CD4-positive, alpha-beta T cell (primary cell): ENCODE measurements at regions not wholly inside any gene's neighbourhood (a gene's known extent, or its start where the extent isn't known, plus 50 kb on each side); places are given as distances from the start of the nearest gene placed in this dataset.

ENCODE experiments used
- ATAC-seq: fragments of 200-7000 bp; cut with Tn5 transposase; one replicate; pipeline ENCODE4 v1.10.0; 2022; ENCODE audit warnings: mild to moderate bottlenecking; ENCODE audit not compliant: poor library complexity
- CTCF ChIA-PET: fragments of 350-600 bp; sonication (Branson Sonifier 250); formaldehyde crosslinking; loops from one replicate; lab custom pipeline; 2021; ENCODE audit warnings: antibody characterized with exemption, inconsistent platforms; lab: Charles Lee
- POLR2A ChIA-PET: fragments of 350-600 bp; sonication (Branson Sonifier 250); formaldehyde crosslinking; loops from one replicate; lab custom pipeline; 2021; ENCODE audit warnings: antibody characterized with exemption, inconsistent platforms; lab: Charles Lee
- DNase-seq, 14 experiments: peaks; one replicate each; pipeline ENCODE4 v3.0.0-alpha.2; 2013 to 2020; ENCODE audit warnings: mixed read lengths in 2 of 14
- H3K27ac ChIP-seq, 2 donors: one replicate each; pipeline versions ENCODE4 v1.5.1 to v1.7.0; 2013; ENCODE audit warnings: low read length in 2 of 2, low read depth in 1 of 2, mild to moderate bottlenecking in 1 of 2
- H3K27me3 ChIP-seq, 2 experiments: 1 replicate in 1 of 2; 2 replicates in 1 of 2; pipeline versions ENCODE4 v1.6.1 to v1.7.0; 2013; ENCODE audit warnings: low read length in 2 of 2, control low read depth in 1 of 2, mild to moderate bottlenecking in 1 of 2, moderate library complexity in 1 of 2; ENCODE audit not compliant: insufficient read depth in 2 of 2, control insufficient read depth in 1 of 2
- H3K36me3 ChIP-seq: one replicate; pipeline ENCODE4 v1.6.1; 2013; ENCODE audit warnings: low read length, control low read depth; ENCODE audit not compliant: insufficient read depth
- H3K4me1 ChIP-seq: one replicate; pipeline ENCODE4 v1.6.1; 2013; ENCODE audit warnings: low read length, control low read depth; ENCODE audit not compliant: insufficient read depth
- H3K4me3 ChIP-seq: one replicate; pipeline ENCODE4 v1.5.1; 2013; ENCODE audit warnings: mild to moderate bottlenecking, low read length, moderate library complexity
- H3K9me3 ChIP-seq, 2 experiments: 1 replicate in 1 of 2; 2 replicates in 1 of 2; pipeline versions ENCODE4 v1.6.1 to v1.7.0; 2013; ENCODE audit warnings: low read length in 2 of 2, mild to moderate bottlenecking in 2 of 2, control low read depth in 1 of 2, moderate library complexity in 1 of 2; ENCODE audit not compliant: control insufficient read depth in 1 of 2, insufficient read depth in 1 of 2
- H3K27ac Mint-ChIP-seq: one replicate; pipeline ENCODE4 v1.8.0; 2020; ENCODE audit warnings: mixed read lengths
- H3K27me3 Mint-ChIP-seq: one replicate; pipeline ENCODE4 v1.8.0; 2021; ENCODE audit warnings: mixed read lengths
- H3K36me3 Mint-ChIP-seq: one replicate; pipeline ENCODE4 v1.8.0; 2021; ENCODE audit warnings: low read depth, mixed read lengths
- H3K4me1 Mint-ChIP-seq: one replicate; pipeline ENCODE4 v1.8.0; 2021; ENCODE audit warnings: low read depth, mixed read lengths
- H3K4me3 Mint-ChIP-seq: one replicate; pipeline ENCODE4 v1.8.0; 2020; ENCODE audit warnings: mild to moderate bottlenecking, mixed read lengths
- H3K9me3 Mint-ChIP-seq: one replicate; pipeline ENCODE4 v1.8.0; 2020; ENCODE audit warnings: mixed read lengths
- intact Hi-C, 2 experiments: fragments of 100-400 bp; cut with DNase I in 1 of 2; cut with micrococcal nuclease in 1 of 2; formaldehyde crosslinking; loops; one replicate each; pipeline versions ENCODE4 v1.15.1 to v1.9.0; 2023 to 2025; cut with DNase I, micrococcal nuclease
- TF ChIP-seq, protein P1 (sequence below): fragments of 200-600 bp; IDR thresholded peaks from one replicate; pipeline ENCODE4 v1.8.0; 2022; ENCODE audit warnings: antibody characterized with exemption, mild to moderate bottlenecking

DNA sequence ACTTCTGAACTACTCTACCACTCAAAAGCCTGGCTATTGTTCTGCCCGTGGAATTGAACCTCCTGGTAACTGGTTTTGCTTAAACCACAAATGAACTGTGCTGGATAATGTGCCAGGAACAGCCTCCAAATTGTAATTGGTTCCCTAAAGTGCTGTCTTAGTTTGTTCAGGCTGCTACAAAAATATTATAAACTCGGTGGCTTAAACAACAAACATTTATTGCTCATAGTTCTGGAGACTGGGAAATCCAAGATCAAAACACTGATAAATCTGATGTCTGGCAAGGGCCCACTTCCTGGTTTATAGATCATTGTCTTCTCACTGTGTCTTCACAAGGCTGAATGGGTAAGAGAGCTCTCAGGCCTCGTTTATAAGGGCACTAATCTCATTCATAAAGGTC is 149.2 kb upstream of the NCKAP5 start:
- H3K4me1 Mint-ChIP-seq: no peaks in the 10 kb centered on the region
- no peak overlapping the region for H3K4me3 ChIP-seq
- H3K27me3 ChIP-seq: peaks cover 0 to 2% of the 10 kb centered on the region in 2 experiments
- H3K4me1 ChIP-seq: no peaks in the 10 kb centered on the region
- ChIA-PET POLR2A (no interaction called here), CTCF (no interaction called here)
- TF ChIP-seq, protein P1, sequence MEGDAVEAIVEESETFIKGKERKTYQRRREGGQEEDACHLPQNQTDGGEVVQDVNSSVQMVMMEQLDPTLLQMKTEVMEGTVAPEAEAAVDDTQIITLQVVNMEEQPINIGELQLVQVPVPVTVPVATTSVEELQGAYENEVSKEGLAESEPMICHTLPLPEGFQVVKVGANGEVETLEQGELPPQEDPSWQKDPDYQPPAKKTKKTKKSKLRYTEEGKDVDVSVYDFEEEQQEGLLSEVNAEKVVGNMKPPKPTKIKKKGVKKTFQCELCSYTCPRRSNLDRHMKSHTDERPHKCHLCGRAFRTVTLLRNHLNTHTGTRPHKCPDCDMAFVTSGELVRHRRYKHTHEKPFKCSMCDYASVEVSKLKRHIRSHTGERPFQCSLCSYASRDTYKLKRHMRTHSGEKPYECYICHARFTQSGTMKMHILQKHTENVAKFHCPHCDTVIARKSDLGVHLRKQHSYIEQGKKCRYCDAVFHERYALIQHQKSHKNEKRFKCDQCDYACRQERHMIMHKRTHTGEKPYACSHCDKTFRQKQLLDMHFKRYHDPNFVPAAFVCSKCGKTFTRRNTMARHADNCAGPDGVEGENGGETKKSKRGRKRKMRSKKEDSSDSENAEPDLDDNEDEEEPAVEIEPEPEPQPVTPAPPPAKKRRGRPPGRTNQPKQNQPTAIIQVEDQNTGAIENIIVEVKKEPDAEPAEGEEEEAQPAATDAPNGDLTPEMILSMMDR: no peak
- H3K27me3 Mint-ChIP-seq: peaks cover 8% of the 10 kb centered on the region
- no peak overlapping the region for H3K27ac ChIP-seq
- no peaks in the 10 kb centered on the region for H3K36me3 Mint-ChIP-seq
- DNase-seq (no peak), ATAC-seq (no peak)
- H3K36me3 ChIP-seq: no peaks in the 10 kb centered on the region
- H3K9me3 ChIP-seq: peaks cover 0 to 3% of the 10 kb centered on the region in 2 experiments
- no peak overlapping the region for H3K27ac Mint-ChIP-seq
- intact Hi-C loops: no loop called here
- no peak overlapping the region for H3K4me3 Mint-ChIP-seq
- H3K9me3 Mint-ChIP-seq: no peaks in the 10 kb centered on the region

DNA sequence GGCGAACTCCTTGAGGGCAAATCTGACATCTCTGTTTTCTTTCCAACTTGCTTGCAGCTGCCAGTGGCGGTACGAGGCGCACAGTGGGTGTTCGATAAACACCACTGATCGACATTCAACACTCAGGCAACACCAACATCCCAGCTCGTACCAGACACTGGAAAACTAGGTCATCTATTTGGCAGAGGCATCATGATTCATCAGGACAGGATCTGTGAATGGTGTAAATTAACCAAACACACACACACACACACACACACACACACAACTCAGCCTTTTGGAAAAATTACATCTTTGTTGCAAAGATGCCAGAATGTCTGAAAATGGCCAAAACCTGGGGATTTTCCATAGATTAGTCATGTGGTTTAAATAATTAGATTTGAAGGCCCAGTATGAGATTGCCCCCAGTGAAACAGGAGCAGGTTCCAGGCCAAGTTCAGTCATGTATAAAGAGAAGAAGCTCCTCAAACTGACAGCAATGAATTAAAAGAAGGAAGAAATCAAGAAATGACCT is 150.5 kb upstream of the NCKAP5 start:
- Mint-ChIP-seq H3K4me3 (no peak overlapping the region), H3K4me1 (no peaks in the 10 kb centered on the region), H3K9me3 (no peaks in the 10 kb centered on the region), H3K27me3 (peaks cover 8% of the 10 kb centered on the region), H3K27ac (no peak overlapping the region), H3K36me3 (no peaks in the 10 kb centered on the region)
- no peak for DNase-seq
- ATAC-seq: no peak
- H3K27me3 ChIP-seq: peaks cover 0 to 2% of the 10 kb centered on the region in 2 experiments
- H3K27ac ChIP-seq: no peak overlapping the region
- H3K4me3 ChIP-seq: no peak overlapping the region
- ChIA-PET POLR2A (no interaction called here), CTCF (no interaction called here)
- TF ChIP-seq, protein P1: no peak
- intact Hi-C loops: no loop called here
- H3K9me3 ChIP-seq: peaks cover 0 to 5% of the 10 kb centered on the region in 2 experiments
- no peaks in the 10 kb centered on the region for H3K36me3 ChIP-seq
- no peaks in the 10 kb centered on the region for H3K4me1 ChIP-seq

DNA sequence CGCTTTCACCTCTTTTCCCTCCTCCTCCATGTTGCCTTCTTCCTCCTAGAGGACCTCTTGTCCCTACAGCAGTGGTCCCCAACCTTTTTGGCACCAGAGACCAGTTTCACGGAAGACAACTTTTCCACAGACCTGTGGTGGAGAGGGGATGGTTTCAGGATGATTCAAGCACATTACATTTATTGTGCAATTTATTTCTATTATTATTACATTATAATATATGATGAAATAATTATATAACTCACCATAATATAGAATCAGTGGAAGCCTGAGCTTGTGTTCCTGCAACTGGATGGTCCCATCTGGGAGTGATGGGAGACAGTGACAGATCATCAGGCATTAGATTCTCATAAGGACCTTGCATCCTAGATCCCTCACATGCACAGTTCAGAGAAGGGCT is 152.2 kb upstream of the NCKAP5 start:
- DNase-seq (no peak), ATAC-seq (no peak)
- H3K36me3 ChIP-seq: no peaks in the 10 kb centered on the region
- no peak overlapping the region for H3K4me3 Mint-ChIP-seq
- H3K27ac Mint-ChIP-seq: no peak overlapping the region
- no peak overlapping the region for H3K27ac ChIP-seq
- no peaks in the 10 kb centered on the region for H3K27me3 ChIP-seq
- TF ChIP-seq, protein P1: no peak
- H3K9me3 Mint-ChIP-seq: no peaks in the 10 kb centered on the region
- no peaks in the 10 kb centered on the region for H3K36me3 Mint-ChIP-seq
- ChIA-PET CTCF (no interaction called here), POLR2A (no interaction called here)
- peaks cover 0 to 5% of the 10 kb centered on the region in 2 experiments for H3K9me3 ChIP-seq
- peaks cover 8% of the 10 kb centered on the region for H3K27me3 Mint-ChIP-seq
- intact Hi-C loops: no loop called here
- H3K4me1 ChIP-seq: no peaks in the 10 kb centered on the region
- no peak overlapping the region for H3K4me3 ChIP-seq
- no peaks in the 10 kb centered on the region for H3K4me1 Mint-ChIP-seq
